ENCODE measurements at regions not wholly inside any gene's neighbourhood (a gene's known extent, or its start where the extent isn't known, plus 50 kb on each side); places are given as distances from the start of the nearest gene placed in this dataset.

- DNase-seq, result no peak
These were observed 206.0 kb downstream of the CD109 start for GRCh38 chr6:73901986-73902385.

- no peak for DNase-seq
These were observed 205.3 kb downstream of the CD109 start for GRCh38 chr6:73901311-73901710.

- no peak for DNase-seq
These were observed 202.6 kb downstream of the CD109 start for GRCh38 chr6:73898599-73898998.

- no peak for DNase-seq
These were observed 197.7 kb downstream of the CD109 start for GRCh38 chr6:73893696-73894095.

- DNase-seq, result no peak
These were observed 192.0 kb downstream of the CD109 start for GRCh38 chr6:73888050-73888449.

GRCh38 chr6:73885393-73885792, 189.4 kb downstream of the CD109 start:
- no peak for DNase-seq

GRCh38 chr6:73884540-73884939, 188.5 kb downstream of the CD109 start:
- no peak for DNase-seq

- no peak for DNase-seq
These were observed 183.7 kb downstream of the CD109 start for GRCh38 chr6:73879501-73880293.

- no peak for DNase-seq
These were observed 182.4 kb downstream of the CD109 start for GRCh38 chr6:73878403-73878802.

All from NCI-H1048 (cell line).